Fibroblast of mammary gland (primary cell): ENCODE measurements at regions not wholly inside any gene's neighbourhood (a gene's known extent, or its start where the extent isn't known, plus 50 kb on each side); places are given as distances from the start of the nearest gene placed in this dataset.
A peak's percentile ranks its signal among the peaks of the same experiment; 100 is the strongest.

Source experiments
- DNase-seq: peaks from one replicate; pipeline ENCODE4 v3.0.0-alpha.2; 2010; ENCODE audit warnings: low read depth
- H3K4me3 ChIP-seq: 2 replicates; pipeline ENCODE4 v1.5.1; 2011; ENCODE audit warnings: low read depth, mild to moderate bottlenecking, low read length, moderate library complexity; ENCODE audit not compliant: control insufficient read depth
- TF ChIP-seq, protein P1 (sequence below): conservative IDR thresholded peaks from 2 replicates; pipeline ENCODE4 v1.5.1; 2011; ENCODE audit warnings: low read depth, low read length, inconsistent platforms; ENCODE audit not compliant: control insufficient read depth, insufficient read depth

DNA sequence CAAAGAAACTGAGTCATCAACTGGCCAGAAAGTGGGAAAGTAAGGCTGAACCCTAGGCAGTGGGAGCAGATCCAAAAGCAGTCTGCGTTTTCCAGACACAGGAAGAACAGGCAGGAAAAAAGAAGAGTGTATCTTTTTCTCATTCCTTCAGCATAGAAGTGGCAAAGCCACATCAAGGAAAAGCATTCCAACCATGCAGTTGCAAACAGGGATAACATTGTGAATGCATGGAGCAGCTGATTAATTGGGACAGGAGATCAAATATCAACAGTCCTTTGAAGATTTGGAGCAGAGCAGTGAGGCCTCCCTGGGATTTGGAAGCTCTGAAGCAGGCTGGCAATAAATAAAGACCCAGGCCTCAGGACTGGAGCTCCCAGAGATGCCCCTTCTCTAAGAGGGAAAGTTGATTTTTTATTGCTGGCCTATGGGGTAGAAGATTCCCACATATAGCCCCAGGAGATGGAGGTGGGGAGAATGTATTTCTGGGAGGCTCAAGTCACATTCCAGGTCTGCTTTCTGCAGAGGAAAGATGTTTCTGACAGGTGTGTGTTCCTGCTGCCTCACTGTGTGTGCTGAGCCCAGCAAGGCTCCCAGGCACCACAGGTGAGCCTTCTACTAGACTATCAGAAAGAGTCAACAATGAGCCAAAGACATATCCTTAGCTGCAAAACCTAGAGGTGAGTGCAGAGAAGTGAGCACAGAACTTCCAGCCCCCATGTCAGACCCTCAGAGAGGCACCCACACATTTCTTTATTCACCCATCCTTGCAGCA, 222.5 kb downstream of the RAB28 start:
- TF ChIP-seq, protein P1, sequence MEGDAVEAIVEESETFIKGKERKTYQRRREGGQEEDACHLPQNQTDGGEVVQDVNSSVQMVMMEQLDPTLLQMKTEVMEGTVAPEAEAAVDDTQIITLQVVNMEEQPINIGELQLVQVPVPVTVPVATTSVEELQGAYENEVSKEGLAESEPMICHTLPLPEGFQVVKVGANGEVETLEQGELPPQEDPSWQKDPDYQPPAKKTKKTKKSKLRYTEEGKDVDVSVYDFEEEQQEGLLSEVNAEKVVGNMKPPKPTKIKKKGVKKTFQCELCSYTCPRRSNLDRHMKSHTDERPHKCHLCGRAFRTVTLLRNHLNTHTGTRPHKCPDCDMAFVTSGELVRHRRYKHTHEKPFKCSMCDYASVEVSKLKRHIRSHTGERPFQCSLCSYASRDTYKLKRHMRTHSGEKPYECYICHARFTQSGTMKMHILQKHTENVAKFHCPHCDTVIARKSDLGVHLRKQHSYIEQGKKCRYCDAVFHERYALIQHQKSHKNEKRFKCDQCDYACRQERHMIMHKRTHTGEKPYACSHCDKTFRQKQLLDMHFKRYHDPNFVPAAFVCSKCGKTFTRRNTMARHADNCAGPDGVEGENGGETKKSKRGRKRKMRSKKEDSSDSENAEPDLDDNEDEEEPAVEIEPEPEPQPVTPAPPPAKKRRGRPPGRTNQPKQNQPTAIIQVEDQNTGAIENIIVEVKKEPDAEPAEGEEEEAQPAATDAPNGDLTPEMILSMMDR = no peak

DNA sequence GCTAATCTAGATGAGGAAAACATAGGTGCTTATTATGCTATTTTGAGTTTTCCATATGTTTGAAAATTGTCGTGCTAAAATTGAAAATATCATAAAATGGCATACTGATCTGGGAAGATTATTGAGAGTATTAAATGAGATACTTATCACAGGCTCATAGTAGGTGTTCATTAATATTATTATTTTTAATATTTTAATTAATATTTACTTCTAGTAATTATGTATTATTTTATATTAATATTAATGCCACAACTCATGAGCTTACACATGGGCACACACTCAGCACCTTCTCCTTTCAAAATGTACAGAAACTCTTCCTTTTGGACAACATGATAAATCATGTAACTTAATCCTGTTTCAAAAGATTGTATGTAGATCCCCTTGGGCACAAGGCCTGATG, 223.6 kb downstream of the RAB28 start:
- TF ChIP-seq, protein P1 = no peak
- no peak for DNase-seq
- H3K4me3 ChIP-seq = no peak overlapping the region

More for the DNA sequence above, 222.5 kb downstream of the RAB28 start:
- no peak overlapping the region for H3K4me3 ChIP-seq
- DNase-seq = no peak

DNA sequence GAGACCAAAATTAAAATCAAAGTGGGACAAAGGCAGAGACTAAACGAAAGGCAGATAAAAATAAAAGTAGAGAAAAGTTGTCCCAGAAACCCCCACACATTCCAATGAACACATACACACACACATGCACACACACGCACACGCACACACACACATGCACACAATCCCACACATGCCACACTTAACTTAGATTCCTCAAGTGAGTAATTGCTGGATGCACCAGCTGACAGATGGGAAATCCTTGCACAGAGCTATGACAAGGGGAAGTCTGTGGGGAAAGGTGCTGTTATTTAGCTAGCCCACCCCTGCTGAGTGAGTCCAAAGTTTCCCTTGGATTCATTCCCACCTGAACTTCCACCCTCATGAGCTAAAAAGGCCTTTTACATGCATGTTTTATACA, 233.9 kb downstream of the RAB28 start:
- TF ChIP-seq, protein P1 = no peak
- H3K4me3 ChIP-seq = no peak overlapping the region
- no peak for DNase-seq

DNA sequence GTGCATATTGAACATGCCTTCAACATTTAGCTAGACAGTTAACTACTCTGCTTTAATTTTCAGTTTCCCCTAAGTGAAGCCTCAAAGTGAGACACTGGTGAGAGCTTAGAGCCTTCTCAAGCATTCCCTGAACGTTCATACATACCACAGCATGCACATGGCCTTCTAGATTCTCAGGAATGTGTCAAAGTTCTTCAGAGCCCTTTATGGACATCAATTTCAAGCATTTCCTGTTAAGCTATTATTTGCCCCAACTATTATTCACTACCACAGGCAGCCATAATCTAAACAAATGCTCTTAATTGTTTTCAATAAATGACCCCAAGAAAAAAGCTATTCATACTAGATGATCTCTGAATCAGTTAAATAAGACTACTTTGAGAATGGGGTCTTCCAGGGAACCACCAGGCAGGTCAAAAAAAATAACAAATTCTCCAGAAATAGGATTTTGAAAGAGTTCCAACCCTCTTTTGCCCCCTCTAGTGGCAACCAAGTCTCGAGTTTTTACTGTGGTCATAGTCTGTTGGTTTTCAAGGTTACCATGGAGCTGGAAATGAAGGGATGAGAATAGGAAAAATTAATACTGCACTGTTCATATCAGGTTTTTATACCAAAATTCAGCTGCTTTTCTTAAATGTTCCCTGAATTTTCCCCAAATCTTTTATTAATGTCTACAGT, 235.4 kb downstream of the RAB28 start:
- TF ChIP-seq, protein P1 = peak; percentile 37
- no peak overlapping the region for H3K4me3 ChIP-seq
- peak; percentile 6 for DNase-seq

DNA sequence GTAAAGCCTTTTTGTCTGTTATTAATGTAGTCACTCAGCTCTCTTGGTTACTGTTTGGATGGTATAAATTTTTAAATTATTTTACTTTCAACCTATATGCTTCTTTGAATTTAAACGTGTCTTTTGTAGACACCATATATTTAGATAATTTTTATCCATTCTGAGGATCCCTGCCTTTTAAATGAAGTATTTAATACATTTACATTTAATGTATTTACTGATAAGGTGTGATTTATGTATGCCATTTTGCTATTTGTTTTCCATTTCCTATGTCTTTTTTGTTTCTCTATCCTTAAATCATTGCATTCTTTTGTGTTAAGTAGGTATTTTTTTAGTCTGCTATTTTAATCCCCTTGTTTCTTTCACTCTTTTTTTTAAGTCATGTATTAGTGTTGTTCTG, 238.0 kb downstream of the RAB28 start:
- no peak overlapping the region for H3K4me3 ChIP-seq
- DNase-seq = no peak
- TF ChIP-seq, protein P1 = no peak

GRCh38 chr4:13244444-13244843, 239.7 kb downstream of the RAB28 start:
- TF ChIP-seq, protein P1 = no peak
- no peak overlapping the region for H3K4me3 ChIP-seq
- DNase-seq = no peak
